ENCODE measurements at regions not wholly inside any gene's neighbourhood (a gene's known extent, or its start where the extent isn't known, plus 50 kb on each side); places are given as distances from the start of the nearest gene placed in this dataset.

DNA sequence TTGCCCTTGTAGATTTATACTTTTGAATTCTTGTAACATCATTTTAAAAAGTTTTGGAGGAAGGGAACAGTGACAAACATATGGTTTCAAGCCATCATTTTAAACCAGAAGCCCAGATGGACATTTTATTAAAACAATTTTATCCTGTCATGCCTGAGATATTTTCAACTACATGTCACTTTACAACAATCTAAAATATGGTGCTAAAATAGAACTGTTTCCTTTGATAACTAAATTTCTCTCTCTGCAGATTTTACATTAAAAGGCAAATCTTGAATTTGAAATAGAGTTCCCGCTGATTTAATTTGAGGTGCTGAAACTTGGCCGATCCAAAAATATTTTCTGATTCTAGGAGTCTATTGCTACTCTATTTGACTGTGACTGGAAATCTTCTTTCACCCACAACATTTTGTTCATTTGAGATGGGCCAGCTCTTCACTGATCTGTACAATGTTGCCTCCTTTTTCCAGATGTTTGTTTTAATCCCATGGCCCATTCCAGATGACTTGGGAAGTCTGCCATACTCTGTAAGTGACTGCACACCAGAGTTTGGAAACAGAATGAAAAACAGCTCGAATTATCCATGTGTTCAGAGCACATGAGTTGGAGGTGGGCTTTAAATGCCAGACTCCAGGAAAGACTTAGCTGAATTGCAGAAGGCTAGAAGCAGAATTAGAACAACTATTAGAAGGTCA lies 402.5 kb downstream of the TMEM135 start:
- H3K27ac ChIP-seq (ENCODE audit: low read depth, low read length, severe bottlenecking), result no peak overlapping the region
- 83 to 100% methylated on average over 1 of the region's 3 CpGs for WGBS, 2 experiments (ENCODE audit: insufficient coverage in 2 of 2)
- H3K4me3 ChIP-seq (ENCODE audit: extremely low read depth, insufficient read depth, low read length, poor library complexity, severe bottlenecking), result no peak overlapping the region
- H3K9me3 ChIP-seq (ENCODE audit: control insufficient read depth, low read length), result no peaks in the 10 kb centered on the region
- peaks cover 8% of the 10 kb centered on the region for H3K4me1 ChIP-seq (ENCODE audit: control insufficient read depth, insufficient read depth, low read length, poor library complexity, severe bottlenecking)
- no peaks in the 10 kb centered on the region for H3K36me3 ChIP-seq (ENCODE audit: control insufficient read depth, insufficient read depth, low read length)

DNA sequence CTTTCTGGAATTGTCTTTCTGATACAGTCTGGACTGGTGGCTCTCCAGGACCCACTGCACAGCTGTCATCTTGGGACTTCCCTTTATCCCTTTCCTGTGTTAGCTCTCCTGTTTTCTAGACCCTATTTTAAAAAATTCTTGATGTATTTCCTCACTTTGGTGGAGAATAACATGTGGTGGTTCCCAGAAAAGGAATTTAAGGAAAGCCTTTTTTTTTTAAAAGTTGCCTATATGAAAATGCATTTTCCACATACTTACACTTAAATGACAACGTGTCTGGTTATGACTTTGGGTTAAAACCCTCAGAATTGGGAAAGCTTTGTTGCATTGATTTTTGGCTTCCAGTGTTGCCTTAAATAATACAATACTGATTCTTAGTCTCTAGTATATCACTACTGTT lies 400.7 kb downstream of the TMEM135 start:
- Histone ChIP-seq H3K4me1 (ENCODE audit: control insufficient read depth, insufficient read depth, low read length, poor library complexity, severe bottlenecking) (peaks cover 5% of the 10 kb centered on the region), H3K9me3 (ENCODE audit: control insufficient read depth, low read length) (no peaks in the 10 kb centered on the region), H3K4me3 (ENCODE audit: extremely low read depth, insufficient read depth, low read length, poor library complexity, severe bottlenecking) (no peak overlapping the region), H3K27ac (ENCODE audit: low read depth, low read length, severe bottlenecking) (no peak overlapping the region), H3K36me3 (ENCODE audit: control insufficient read depth, insufficient read depth, low read length) (no peaks in the 10 kb centered on the region)
- WGBS, 2 experiments (ENCODE audit: insufficient coverage in 2 of 2), result 100% methylated on average over 1 of the region's 1 CpG; no CpG with 5 or more reads in 1 of the 2 experiments

DNA sequence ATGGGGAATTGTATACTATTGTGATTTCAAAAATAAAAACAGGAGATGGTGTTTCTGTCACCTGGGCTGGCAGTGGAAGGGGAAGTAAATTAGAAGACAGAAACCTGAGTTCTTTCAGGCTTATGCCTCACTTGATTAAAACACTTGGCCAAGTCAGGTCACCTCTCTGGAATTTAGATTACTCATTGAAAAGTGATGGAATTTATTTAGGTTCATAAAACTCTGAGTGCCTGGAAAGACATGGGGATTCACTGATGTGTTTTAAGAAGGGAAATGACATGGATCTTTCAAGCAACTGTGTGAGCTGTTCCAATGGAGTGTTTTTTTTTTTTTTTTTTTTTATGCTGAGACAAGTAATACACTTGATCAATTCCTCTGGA lies 400.1 kb downstream of the TMEM135 start:
- H3K36me3 ChIP-seq (ENCODE audit: control insufficient read depth, insufficient read depth, low read length), result no peaks in the 10 kb centered on the region
- no peak overlapping the region for H3K4me3 ChIP-seq (ENCODE audit: extremely low read depth, insufficient read depth, low read length, poor library complexity, severe bottlenecking)
- no peaks in the 10 kb centered on the region for H3K9me3 ChIP-seq (ENCODE audit: control insufficient read depth, low read length)
- no peak overlapping the region for H3K27ac ChIP-seq (ENCODE audit: low read depth, low read length, severe bottlenecking)
- peaks cover 5% of the 10 kb centered on the region for H3K4me1 ChIP-seq (ENCODE audit: control insufficient read depth, insufficient read depth, low read length, poor library complexity, severe bottlenecking)

DNA sequence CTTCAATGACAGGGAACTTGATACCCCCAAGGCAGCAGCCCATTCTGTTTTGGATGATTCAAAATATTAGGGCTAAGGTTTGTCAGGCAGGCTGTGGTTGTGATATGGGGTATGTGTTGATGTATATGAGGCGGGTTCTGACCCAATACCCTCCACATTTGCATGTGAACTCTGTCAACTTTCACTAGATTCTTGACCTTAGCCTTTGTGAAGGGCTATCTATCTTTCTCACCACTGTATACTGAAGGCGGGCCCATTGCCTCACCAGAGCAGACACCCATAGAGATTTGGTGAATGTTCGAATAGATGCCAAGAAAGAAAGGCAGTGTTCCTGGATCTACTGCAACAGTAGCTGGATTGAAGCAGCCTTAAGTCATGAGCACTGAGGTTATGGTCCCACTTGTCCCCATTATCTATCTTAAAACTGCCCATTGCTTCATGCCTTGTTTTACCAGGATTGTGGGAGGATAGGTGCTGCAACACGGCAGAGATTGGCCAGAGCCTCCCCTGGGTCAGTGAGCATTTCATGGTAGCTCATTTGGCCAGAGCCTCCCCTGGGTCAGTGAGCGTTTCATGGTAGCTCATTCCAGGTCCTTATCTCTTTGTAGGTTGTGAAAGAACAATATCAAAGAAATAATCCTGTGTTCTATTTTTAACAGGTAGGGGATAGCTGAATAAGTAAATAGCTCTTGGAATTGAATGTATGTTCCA lies 399.6 kb downstream of the TMEM135 start:
- no peak overlapping the region for H3K4me3 ChIP-seq (ENCODE audit: extremely low read depth, insufficient read depth, low read length, poor library complexity, severe bottlenecking)
- no peaks in the 10 kb centered on the region for H3K9me3 ChIP-seq (ENCODE audit: control insufficient read depth, low read length)
- H3K36me3 ChIP-seq (ENCODE audit: control insufficient read depth, insufficient read depth, low read length), result no peaks in the 10 kb centered on the region
- peaks cover 5% of the 10 kb centered on the region for H3K4me1 ChIP-seq (ENCODE audit: control insufficient read depth, insufficient read depth, low read length, poor library complexity, severe bottlenecking)
- no peak overlapping the region for H3K27ac ChIP-seq (ENCODE audit: low read depth, low read length, severe bottlenecking)
- 83 to 100% methylated on average over 1 to 2 of the region's 5 CpGs for WGBS, 2 experiments (ENCODE audit: insufficient coverage in 2 of 2)

DNA sequence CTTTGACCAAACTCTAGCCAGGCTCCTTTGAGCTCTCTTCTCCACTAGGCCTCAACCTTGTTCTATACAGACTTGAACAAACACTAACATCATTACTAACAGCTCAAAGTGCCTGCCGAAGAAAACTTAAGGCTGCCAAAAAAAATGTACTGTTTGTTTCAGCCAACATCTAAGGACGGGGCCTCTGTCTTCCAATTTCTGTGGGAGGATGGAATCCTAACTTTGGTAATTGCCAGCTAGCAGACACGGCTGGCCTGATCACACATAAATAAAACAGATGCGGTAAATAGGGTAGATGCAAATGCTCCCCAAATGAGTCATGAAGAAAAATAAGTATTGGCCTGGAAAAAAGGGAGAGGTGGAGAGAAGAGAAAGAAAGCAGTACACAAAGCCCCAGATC lies 394.3 kb downstream of the TMEM135 start:
- Histone ChIP-seq H3K4me3 (ENCODE audit: extremely low read depth, insufficient read depth, low read length, poor library complexity, severe bottlenecking) (no peak overlapping the region), H3K9me3 (ENCODE audit: control insufficient read depth, low read length) (no peaks in the 10 kb centered on the region), H3K27ac (ENCODE audit: low read depth, low read length, severe bottlenecking) (no peak overlapping the region), H3K36me3 (ENCODE audit: control insufficient read depth, insufficient read depth, low read length) (no peaks in the 10 kb centered on the region), H3K4me1 (ENCODE audit: control insufficient read depth, insufficient read depth, low read length, poor library complexity, severe bottlenecking) (peaks cover 3% of the 10 kb centered on the region)
- WGBS, 2 experiments (ENCODE audit: insufficient coverage in 2 of 2), result 83 to 94% methylated on average over 1 to 2 of the region's 4 CpGs

DNA sequence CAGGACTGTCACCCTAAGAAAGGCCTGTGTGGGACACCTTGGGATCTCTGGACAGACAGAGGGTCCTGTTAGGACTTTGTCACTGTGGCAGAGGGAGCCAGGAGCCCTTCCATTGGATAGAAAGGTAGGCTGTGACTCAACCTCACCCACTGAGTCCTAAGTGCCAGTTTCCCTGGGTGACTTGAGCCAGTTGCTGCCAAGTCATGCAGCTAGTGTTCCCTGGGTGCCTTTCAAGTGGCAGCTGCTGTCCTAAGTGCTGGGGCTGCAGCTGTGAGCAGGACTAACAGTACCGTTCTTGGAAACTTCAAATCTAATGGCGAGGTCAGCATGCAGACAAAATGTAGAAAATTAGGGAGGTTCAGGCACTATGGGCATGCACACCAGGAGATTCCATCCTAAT lies 393.7 kb downstream of the TMEM135 start:
- H3K4me1 ChIP-seq (ENCODE audit: control insufficient read depth, insufficient read depth, low read length, poor library complexity, severe bottlenecking), result peaks cover 6% of the 10 kb centered on the region
- H3K27ac ChIP-seq (ENCODE audit: low read depth, low read length, severe bottlenecking), result no peak overlapping the region
- H3K4me3 ChIP-seq (ENCODE audit: extremely low read depth, insufficient read depth, low read length, poor library complexity, severe bottlenecking), result no peak overlapping the region
- H3K36me3 ChIP-seq (ENCODE audit: control insufficient read depth, insufficient read depth, low read length), result no peaks in the 10 kb centered on the region
- H3K9me3 ChIP-seq (ENCODE audit: control insufficient read depth, low read length), result no peaks in the 10 kb centered on the region
- 85 to 100% methylated on average over 2 of the region's 2 CpGs for WGBS, 2 experiments (ENCODE audit: insufficient coverage in 2 of 2)

DNA sequence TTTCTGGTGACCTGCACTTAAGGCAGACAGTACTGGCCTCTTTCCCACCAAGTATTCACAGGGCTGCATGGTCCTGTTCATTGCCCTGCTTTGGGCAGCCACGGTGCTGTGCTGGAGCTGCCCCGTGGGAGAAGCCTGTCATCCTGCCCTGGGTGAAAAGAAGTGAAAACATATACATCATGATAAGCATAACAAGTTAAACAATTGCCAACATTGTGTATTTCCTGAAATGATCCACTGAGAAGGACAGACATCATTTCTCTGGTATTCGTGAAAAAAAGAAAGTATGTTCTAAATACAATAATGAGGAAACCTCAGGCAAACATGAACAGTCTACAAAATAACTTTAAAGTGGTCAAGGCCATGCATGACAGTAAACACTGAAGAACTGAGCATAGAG lies 393.1 kb downstream of the TMEM135 start:
- Histone ChIP-seq H3K27ac (ENCODE audit: low read depth, low read length, severe bottlenecking) (no peak overlapping the region), H3K9me3 (ENCODE audit: control insufficient read depth, low read length) (no peaks in the 10 kb centered on the region), H3K4me3 (ENCODE audit: extremely low read depth, insufficient read depth, low read length, poor library complexity, severe bottlenecking) (no peak overlapping the region), H3K4me1 (ENCODE audit: control insufficient read depth, insufficient read depth, low read length, poor library complexity, severe bottlenecking) (peaks cover 10% of the 10 kb centered on the region), H3K36me3 (ENCODE audit: control insufficient read depth, insufficient read depth, low read length) (no peaks in the 10 kb centered on the region)
- 100% methylated on average over 1 of the region's 3 CpGs; no CpG with 5 or more reads in 1 of the 2 experiments for WGBS, 2 experiments (ENCODE audit: insufficient coverage in 2 of 2)

DNA sequence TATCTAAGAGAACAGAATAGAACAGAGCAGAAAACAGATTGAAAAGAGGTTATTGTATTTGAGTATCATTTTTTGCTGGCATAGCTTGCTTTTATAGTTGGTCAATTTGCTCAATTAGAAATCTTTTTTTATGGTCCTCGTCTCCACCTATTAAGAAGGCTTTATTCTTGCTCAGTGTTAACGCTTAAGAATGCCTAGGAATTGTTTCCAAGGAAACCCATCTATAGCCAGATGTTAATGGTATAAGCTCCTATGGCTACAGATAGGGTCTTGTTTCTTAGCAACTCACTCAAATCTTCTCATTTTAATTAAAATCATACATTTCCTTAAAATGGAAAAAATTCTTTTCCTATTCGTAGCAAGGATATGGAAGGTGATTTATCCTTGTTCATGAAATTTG lies 392.3 kb downstream of the TMEM135 start:
- no CpG with 5 or more reads among the region's 3 CpGs for WGBS, 2 experiments (ENCODE audit: insufficient coverage in 2 of 2)
- Histone ChIP-seq H3K4me3 (ENCODE audit: extremely low read depth, insufficient read depth, low read length, poor library complexity, severe bottlenecking) (no peak overlapping the region), H3K36me3 (ENCODE audit: control insufficient read depth, insufficient read depth, low read length) (no peaks in the 10 kb centered on the region), H3K4me1 (ENCODE audit: control insufficient read depth, insufficient read depth, low read length, poor library complexity, severe bottlenecking) (peaks cover 17% of the 10 kb centered on the region), H3K27ac (ENCODE audit: low read depth, low read length, severe bottlenecking) (no peak overlapping the region), H3K9me3 (ENCODE audit: control insufficient read depth, low read length) (no peaks in the 10 kb centered on the region)

DNA sequence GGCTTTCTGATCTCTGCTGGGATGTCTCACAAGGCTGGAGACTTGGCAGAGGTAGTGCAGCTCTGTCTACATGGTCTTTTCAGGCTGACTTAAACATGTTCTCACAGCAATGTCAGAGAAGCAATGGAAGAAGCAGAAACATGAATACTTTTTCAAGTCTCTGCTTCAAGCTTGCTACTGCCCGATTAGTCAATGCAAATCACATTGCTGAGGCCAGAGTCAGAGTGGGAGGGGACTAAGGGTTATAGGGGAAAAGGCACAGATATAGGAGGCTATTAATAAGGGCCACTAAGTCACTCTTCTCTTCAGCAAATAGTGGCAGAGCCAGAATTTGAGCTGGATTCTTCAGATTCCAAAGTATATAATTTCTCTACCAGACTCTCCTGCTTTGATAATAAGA lies 390.5 kb downstream of the TMEM135 start:
- no peak overlapping the region for H3K4me3 ChIP-seq (ENCODE audit: extremely low read depth, insufficient read depth, low read length, poor library complexity, severe bottlenecking)
- 64 to 89% methylated on average over 1 of the region's 1 CpG for WGBS, 2 experiments (ENCODE audit: insufficient coverage in 2 of 2)
- H3K9me3 ChIP-seq (ENCODE audit: control insufficient read depth, low read length), result no peaks in the 10 kb centered on the region
- H3K36me3 ChIP-seq (ENCODE audit: control insufficient read depth, insufficient read depth, low read length), result no peaks in the 10 kb centered on the region
- H3K27ac ChIP-seq (ENCODE audit: low read depth, low read length, severe bottlenecking), result no peak overlapping the region
- H3K4me1 ChIP-seq (ENCODE audit: control insufficient read depth, insufficient read depth, low read length, poor library complexity, severe bottlenecking), result peaks cover 21% of the 10 kb centered on the region

DNA sequence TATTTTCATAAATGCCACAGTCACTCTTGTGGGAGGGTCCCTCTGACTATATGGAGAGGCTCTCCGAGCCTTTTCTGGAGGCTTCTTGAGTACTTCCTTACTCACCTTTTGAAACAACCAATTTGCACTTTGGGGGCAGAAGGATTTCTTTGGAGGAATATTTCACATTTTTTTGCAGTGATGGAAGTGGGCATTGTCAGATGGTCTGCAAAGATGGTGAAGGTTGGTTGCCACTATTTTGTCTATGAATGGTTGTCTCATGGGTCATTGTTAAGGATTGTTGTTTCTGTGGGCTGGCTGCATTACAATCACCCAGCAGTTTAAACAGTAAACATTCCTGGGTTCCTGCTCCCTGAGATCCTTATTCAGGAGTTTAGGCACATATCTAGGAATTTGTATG lies 388.2 kb downstream of the TMEM135 start:
- Histone ChIP-seq H3K27ac (ENCODE audit: low read depth, low read length, severe bottlenecking) (peak overlapping the region; percentile 77), H3K9me3 (ENCODE audit: control insufficient read depth, low read length) (no peaks in the 10 kb centered on the region), H3K4me3 (ENCODE audit: extremely low read depth, insufficient read depth, low read length, poor library complexity, severe bottlenecking) (no peak overlapping the region), H3K4me1 (ENCODE audit: control insufficient read depth, insufficient read depth, low read length, poor library complexity, severe bottlenecking) (peaks cover 33% of the 10 kb centered on the region), H3K36me3 (ENCODE audit: control insufficient read depth, insufficient read depth, low read length) (no peaks in the 10 kb centered on the region)
- no CpG with 5 or more reads among the region's 1 CpG for WGBS, 2 experiments (ENCODE audit: insufficient coverage in 2 of 2)

DNA sequence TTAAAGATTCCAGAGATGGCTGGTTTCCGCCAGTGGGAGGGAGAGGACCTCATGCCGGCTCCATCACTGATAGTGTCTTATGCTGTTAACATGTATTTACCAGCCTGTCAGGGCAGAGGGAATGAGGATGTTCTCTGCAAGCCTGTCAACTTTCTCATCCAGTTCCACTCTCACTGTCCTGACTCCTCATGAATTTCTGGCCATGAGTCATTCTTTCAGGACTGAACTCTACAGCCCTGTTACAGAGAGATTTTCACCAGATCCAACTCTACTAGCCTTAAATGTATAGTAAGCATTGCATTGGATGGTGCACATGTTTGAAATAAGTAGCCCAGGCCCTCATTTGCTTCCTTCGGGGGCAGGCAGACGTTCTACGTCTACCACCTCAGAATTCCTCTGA lies 387.7 kb downstream of the TMEM135 start:
- Histone ChIP-seq H3K27ac (ENCODE audit: low read depth, low read length, severe bottlenecking) (peak overlapping the region; percentile 77), H3K9me3 (ENCODE audit: control insufficient read depth, low read length) (no peaks in the 10 kb centered on the region)
- 85 to 94% methylated on average over 3 to 5 of the region's 5 CpGs for WGBS, 2 experiments (ENCODE audit: insufficient coverage in 2 of 2)

More for the DNA sequence above, 387.7 kb downstream of the TMEM135 start:
- Histone ChIP-seq H3K4me1 (ENCODE audit: control insufficient read depth, insufficient read depth, low read length, poor library complexity, severe bottlenecking) (peaks cover 33% of the 10 kb centered on the region), H3K36me3 (ENCODE audit: control insufficient read depth, insufficient read depth, low read length) (no peaks in the 10 kb centered on the region), H3K4me3 (ENCODE audit: extremely low read depth, insufficient read depth, low read length, poor library complexity, severe bottlenecking) (no peak overlapping the region)

Data from mesodermal cell (in vitro differentiated cells).